ENCODE measurements at regions not wholly inside any gene's neighbourhood (a gene's known extent, or its start where the extent isn't known, plus 50 kb on each side); places are given as distances from the start of the nearest gene placed in this dataset.
"Not testable (repeated sequence)": the region's sequence is repeated elsewhere in the genome, so short reads cannot be mapped to it uniquely, and the experiment has no call there.

GRCh38 chr5:125236981-125237380 is 490.5 kb upstream of the ZNF608 start:
- no peak for DNase-seq (ENCODE audit: low spot score)
- intact Hi-C loops (cut with DNase I), result no loop called here

GRCh38 chr5:125244531-125244930 is 498.1 kb upstream of the ZNF608 start:
- no peak for DNase-seq (ENCODE audit: low spot score)
- intact Hi-C loops (cut with DNase I), result no loop called here

GRCh38 chr5:125245216-125245615 is 498.8 kb upstream of the ZNF608 start:
- intact Hi-C loops (cut with DNase I), result no loop called here
- DNase-seq (ENCODE audit: low spot score), result no peak

- intact Hi-C loops (cut with DNase I), result no loop called here
- DNase-seq (ENCODE audit: low spot score), result no peak
These were observed 503.0 kb upstream of the ZNF608 start for GRCh38 chr5:125249400-125249799.

GRCh38 chr5:125251703-125252102 is 505.3 kb upstream of the ZNF608 start:
- intact Hi-C loops (cut with DNase I), result no loop called here
- no peak for DNase-seq (ENCODE audit: low spot score)

- intact Hi-C loops (cut with DNase I); DNase-seq (ENCODE audit: low spot score): not testable (repeated sequence)
These were observed 507.2 kb upstream of the ZNF608 start for GRCh38 chr5:125253634-125254033.

GRCh38 chr5:125254267-125254666 is 507.8 kb upstream of the ZNF608 start:
- intact Hi-C loops (cut with DNase I), result no loop called here
- no peak for DNase-seq (ENCODE audit: low spot score)

GRCh38 chr5:125256296-125256695 is 509.9 kb upstream of the ZNF608 start:
- intact Hi-C loops (cut with DNase I), result loop anchor here (2.0 kb wide), 1 partner anchor 57 kb away; no protein-coding TSS in a partner anchor
- no peak for DNase-seq (ENCODE audit: low spot score)

- DNase-seq (ENCODE audit: low spot score), result no peak
- intact Hi-C loops (cut with DNase I), result loop anchor here (2.0 kb wide), 1 partner anchor 59 kb away; no protein-coding TSS in a partner anchor
These were observed 510.9 kb upstream of the ZNF608 start for GRCh38 chr5:125257057-125257972.

GRCh38 chr5:125257997-125258396 is 511.6 kb upstream of the ZNF608 start:
- intact Hi-C loops (cut with DNase I), result loop anchor here (2.0 kb wide), 1 partner anchor 59 kb away; no protein-coding TSS in a partner anchor
- DNase-seq (ENCODE audit: low spot score), result no peak

GRCh38 chr5:125258615-125259014 is 512.2 kb upstream of the ZNF608 start:
- DNase-seq (ENCODE audit: low spot score), result no peak
- intact Hi-C loops (cut with DNase I), result no loop called here

GRCh38 chr5:125261505-125262250 is 515.2 kb upstream of the ZNF608 start:
- no peak for DNase-seq (ENCODE audit: low spot score)
- intact Hi-C loops (cut with DNase I), result no loop called here

- DNase-seq (ENCODE audit: low spot score), result no peak
- intact Hi-C loops (cut with DNase I), result no loop called here
These were observed 516.3 kb upstream of the ZNF608 start for GRCh38 chr5:125262782-125263181.

- intact Hi-C loops (cut with DNase I), result no loop called here
- no peak for DNase-seq (ENCODE audit: low spot score)
These were observed 516.9 kb upstream of the ZNF608 start for GRCh38 chr5:125263356-125263755.

GRCh38 chr5:125266106-125266505 is 519.7 kb upstream of the ZNF608 start:
- no peak for DNase-seq (ENCODE audit: low spot score)
- intact Hi-C loops (cut with DNase I), result no loop called here

GRCh38 chr5:125267636-125268248 is 521.3 kb upstream of the ZNF608 start:
- intact Hi-C loops (cut with DNase I), result no loop called here
- no peak for DNase-seq (ENCODE audit: low spot score)

GRCh38 chr5:125269926-125270325 is 523.5 kb upstream of the ZNF608 start:
- intact Hi-C loops (cut with DNase I), result no loop called here
- DNase-seq (ENCODE audit: low spot score), result no peak

GRCh38 chr5:125272357-125272756 is 525.9 kb upstream of the ZNF608 start:
- intact Hi-C loops (cut with DNase I), result no loop called here
- no peak for DNase-seq (ENCODE audit: low spot score)

- DNase-seq (ENCODE audit: low spot score), result no peak
- intact Hi-C loops (cut with DNase I), result no loop called here
These were observed 527.8 kb upstream of the ZNF608 start for GRCh38 chr5:125274211-125274610.
